OCI-LY1 (cell line): ENCODE measurements at regions not wholly inside any gene's neighbourhood (a gene's known extent, or its start where the extent isn't known, plus 50 kb on each side); places are given as distances from the start of the nearest gene placed in this dataset.

Experiments used
- CTCF ChIP-seq: fragments of 200-600 bp; sonication (generic), shearing (Covaris generic); IDR thresholded peaks from 2 replicates; pipeline ENCODE4 v1.5.1; 2017; ENCODE audit warnings: mild to moderate bottlenecking, antibody characterized with exemption, low read length, moderate library complexity, mixed read lengths
- EZH2 ChIP-seq: fragments of 200-600 bp; sonication (generic), shearing (Covaris generic); IDR thresholded peaks from 2 replicates; pipeline ENCODE4 v1.8.0; 2017; ENCODE audit warnings: borderline replicate concordance, mixed run types, mild to moderate bottlenecking, antibody characterized with exemption, low read length, moderate library complexity, mixed read lengths

GRCh38 chr14:35987731-35988130 lies 161.6 kb downstream of the BRMS1L start:
- TF ChIP-seq CTCF (no peak), EZH2 (no peak)
